Type B pancreatic cell (in vitro differentiated cells): ENCODE measurements at regions not wholly inside any gene's neighbourhood (a gene's known extent, or its start where the extent isn't known, plus 50 kb on each side); places are given as distances from the start of the nearest gene placed in this dataset.

Experiments used
- DNase-seq: peaks from one replicate; pipeline ENCODE4 v3.0.0; 2021; ENCODE audit warnings: mixed read lengths; ENCODE audit not compliant: unreplicated experiment; ENCODE audit errors: extremely low spot score
- H3K27ac Mint-ChIP-seq: 2 replicates; pipeline ENCODE4 v1.8.0; 2021; ENCODE audit warnings: mild to moderate bottlenecking, mixed read lengths
- H3K27me3 Mint-ChIP-seq: 2 replicates; pipeline ENCODE4 v1.8.0; 2021; ENCODE audit warnings: mixed read lengths
- H3K36me3 Mint-ChIP-seq: 2 replicates; pipeline ENCODE4 v1.8.0; 2021; ENCODE audit warnings: mixed read lengths
- H3K4me1 Mint-ChIP-seq: one replicate; pipeline ENCODE4 v1.8.0; 2021; ENCODE audit warnings: mixed read lengths; ENCODE audit not compliant: unreplicated experiment
- H3K4me3 Mint-ChIP-seq: 2 replicates; pipeline ENCODE4 v1.8.0; 2021; ENCODE audit warnings: mild to moderate bottlenecking, mixed read lengths
- H3K9me3 Mint-ChIP-seq: 2 replicates; pipeline ENCODE4 v1.8.0; 2021; ENCODE audit warnings: mixed read lengths
- CTCF ChIP-seq: fragments of 200-600 bp; sonication (generic); conservative IDR thresholded peaks from 2 replicates; pipeline ENCODE4 v1.5.0; 2021; ENCODE audit warnings: antibody characterized with exemption, mild to moderate bottlenecking

DNA sequence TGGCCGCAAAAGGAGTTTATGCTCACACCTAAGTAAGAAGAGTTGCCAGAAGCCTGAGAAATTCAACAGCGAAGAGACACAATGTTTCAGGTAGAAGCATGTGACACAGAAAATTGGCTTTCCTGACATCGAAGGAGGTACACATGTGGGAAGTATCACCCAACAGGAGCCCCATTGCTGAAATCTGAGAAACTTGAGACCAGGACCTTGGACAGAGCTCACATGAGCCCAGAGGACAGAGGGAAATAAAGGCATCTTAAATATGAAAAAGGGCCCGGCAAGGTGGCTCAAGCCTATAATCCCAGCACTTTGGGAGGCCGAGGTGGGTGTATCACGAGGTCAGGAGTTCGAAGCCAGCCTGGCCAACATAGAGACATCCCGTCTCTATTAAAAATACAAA is 304.1 kb upstream of the C16orf82 start:
- no peak overlapping the region for H3K4me3 Mint-ChIP-seq
- H3K36me3 Mint-ChIP-seq: no peaks in the 10 kb centered on the region
- no peak overlapping the region for H3K27ac Mint-ChIP-seq
- TF ChIP-seq CTCF: no peak
- no peaks in the 10 kb centered on the region for H3K4me1 Mint-ChIP-seq
- H3K9me3 Mint-ChIP-seq: peaks cover 3% of the 10 kb centered on the region
- no peak for DNase-seq
- H3K27me3 Mint-ChIP-seq: peaks cover 35% of the 10 kb centered on the region

DNA sequence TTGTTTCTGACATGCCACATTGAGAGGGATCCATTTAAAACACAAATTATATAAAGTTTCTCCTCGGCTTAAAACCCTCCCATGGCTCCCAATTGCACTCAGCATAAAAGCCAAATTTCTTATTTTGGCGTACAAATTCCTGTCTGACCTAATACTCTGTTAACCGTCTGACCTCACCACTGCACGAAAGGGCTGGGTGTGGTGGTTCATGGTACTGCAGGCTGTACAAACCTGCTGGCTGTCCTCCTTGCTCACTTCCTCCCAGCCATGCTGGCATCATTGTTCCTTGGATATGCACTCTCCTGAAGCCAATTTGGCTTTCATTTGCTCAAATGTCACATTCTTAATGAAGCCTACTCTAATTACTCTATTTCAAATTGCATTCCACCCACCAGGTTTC is 301.6 kb upstream of the C16orf82 start:
- peaks cover 52% of the 10 kb centered on the region for H3K27me3 Mint-ChIP-seq
- TF ChIP-seq CTCF: peak; percentile 67
- no peak overlapping the region for H3K4me3 Mint-ChIP-seq
- H3K4me1 Mint-ChIP-seq: no peaks in the 10 kb centered on the region
- H3K9me3 Mint-ChIP-seq: no peaks in the 10 kb centered on the region
- H3K27ac Mint-ChIP-seq: no peak overlapping the region
- no peak for DNase-seq
- H3K36me3 Mint-ChIP-seq: no peaks in the 10 kb centered on the region

DNA sequence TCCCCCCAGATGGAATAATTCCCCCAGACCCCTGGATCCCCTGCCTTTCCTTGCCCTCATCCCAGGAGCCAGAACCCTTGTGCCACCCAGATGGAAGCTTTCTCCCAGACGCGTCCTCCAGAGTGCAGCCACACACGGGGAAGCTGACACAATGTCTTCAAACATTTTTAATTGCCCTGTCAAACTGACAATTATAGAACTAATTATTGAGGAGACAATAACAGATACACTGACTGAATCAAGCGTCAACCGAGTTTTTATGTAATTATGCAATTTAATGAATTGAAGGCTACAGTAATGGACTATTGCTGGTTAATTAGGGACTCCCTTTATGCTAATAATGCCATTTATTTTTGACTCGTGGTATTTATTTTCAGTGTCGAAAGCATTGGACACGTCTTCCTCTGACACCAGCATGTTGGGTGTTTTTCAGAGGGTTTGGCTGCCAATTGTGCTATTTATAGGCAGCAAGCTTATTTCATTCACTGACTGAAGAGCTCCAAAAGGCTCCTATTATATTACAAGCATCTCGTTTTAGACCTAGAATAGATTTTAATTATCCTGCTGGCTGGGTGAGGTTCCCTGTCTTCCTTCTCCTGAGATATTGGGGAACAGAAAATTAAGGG is 298.2 kb upstream of the C16orf82 start:
- Mint-ChIP-seq H3K36me3 (no peaks in the 10 kb centered on the region), H3K27ac (no peak overlapping the region), H3K9me3 (no peaks in the 10 kb centered on the region), H3K27me3 (peaks cover 61% of the 10 kb centered on the region), H3K4me3 (no peak overlapping the region), H3K4me1 (no peaks in the 10 kb centered on the region)
- no peak for TF ChIP-seq CTCF
- no peak for DNase-seq

DNA sequence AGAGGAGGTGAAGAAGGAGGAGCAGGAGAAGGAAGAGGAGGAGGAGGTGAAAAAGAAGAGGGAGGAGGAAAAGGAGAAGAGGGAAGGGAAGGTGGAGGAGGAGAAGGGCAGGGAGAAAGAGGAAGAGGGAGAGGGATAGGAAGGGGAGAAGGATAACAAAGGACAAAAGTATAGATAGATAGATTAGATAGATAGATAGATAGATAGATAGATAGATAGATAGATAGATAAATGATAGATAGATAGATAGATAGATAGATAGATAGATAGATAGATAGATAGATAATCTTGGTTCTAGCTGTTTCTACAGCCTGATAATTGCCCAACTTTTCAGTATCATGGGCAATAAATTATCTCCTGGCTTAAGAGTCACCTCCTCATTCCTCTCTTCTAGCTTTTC is 296.2 kb upstream of the C16orf82 start:
- no peak for DNase-seq
- H3K4me1 Mint-ChIP-seq: no peaks in the 10 kb centered on the region
- H3K4me3 Mint-ChIP-seq: no peak overlapping the region
- H3K27me3 Mint-ChIP-seq: peaks cover 59% of the 10 kb centered on the region
- H3K9me3 Mint-ChIP-seq: no peaks in the 10 kb centered on the region
- H3K36me3 Mint-ChIP-seq: no peaks in the 10 kb centered on the region
- H3K27ac Mint-ChIP-seq: no peak overlapping the region
- TF ChIP-seq CTCF: no peak

- Mint-ChIP-seq H3K27me3 (peaks cover 59% of the 10 kb centered on the region), H3K9me3 (no peaks in the 10 kb centered on the region), H3K27ac (no peak overlapping the region), H3K36me3 (no peaks in the 10 kb centered on the region), H3K4me3 (no peak overlapping the region), H3K4me1 (no peaks in the 10 kb centered on the region)
- no peak for TF ChIP-seq CTCF
- DNase-seq: no peak
Observed at GRCh38 chr16:26772503-26772902, 294.2 kb upstream of the C16orf82 start.

DNA sequence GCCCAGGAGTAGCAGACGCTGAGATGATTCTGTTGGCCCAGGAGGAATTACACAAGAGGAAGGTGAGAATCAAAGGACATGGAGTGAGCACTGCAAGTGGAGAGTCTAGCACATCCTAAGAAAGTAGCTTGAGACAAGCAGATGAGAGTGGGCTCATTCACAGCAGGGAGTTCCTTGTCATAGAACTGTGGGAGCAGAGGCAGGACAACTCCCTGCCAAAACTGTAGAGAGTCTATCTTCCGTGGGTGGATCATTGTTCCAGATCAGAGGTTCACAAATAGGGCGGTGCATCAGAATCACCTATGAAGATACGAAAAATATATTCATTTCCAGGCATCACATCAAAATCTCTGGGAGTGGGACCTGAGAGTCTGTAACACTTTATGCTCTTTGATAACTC is 288.9 kb upstream of the C16orf82 start:
- H3K27ac Mint-ChIP-seq: no peak overlapping the region
- no peak for TF ChIP-seq CTCF
- no peak overlapping the region for H3K4me3 Mint-ChIP-seq
- H3K4me1 Mint-ChIP-seq: no peaks in the 10 kb centered on the region
- no peaks in the 10 kb centered on the region for H3K9me3 Mint-ChIP-seq
- H3K27me3 Mint-ChIP-seq: peaks cover 47% of the 10 kb centered on the region
- H3K36me3 Mint-ChIP-seq: no peaks in the 10 kb centered on the region
- DNase-seq: no peak
